Small intestine (tissue), 7 donors: ENCODE measurements at regions not wholly inside any gene's neighbourhood (a gene's known extent, or its start where the extent isn't known, plus 50 kb on each side); places are given as distances from the start of the nearest gene placed in this dataset.

Experiments
- DNase-seq, 2 donors: peaks; one replicate each; pipeline versions ENCODE4 v3.0.0 to v3.0.0-alpha.2; 2013
- FAIRE-seq: peaks from 2 replicates; lab custom pipeline; 2012; peaks lifted over from hg19 to GRCh38; lab: Jason Lieb, UNC
- H3K27ac ChIP-seq, 3 donors: one replicate each; pipeline ENCODE4 v1.5.1; 2013; ENCODE audit warnings: low read length in 2 of 3, mild to moderate bottlenecking in 2 of 3, control low read depth in 1 of 3, inconsistent platforms in 1 of 3, low read depth in 1 of 3, moderate library complexity in 1 of 3
- H3K27me3 ChIP-seq, 3 donors: one replicate each; pipeline ENCODE4 v1.6.1; 2013; ENCODE audit warnings: low read length in 3 of 3, inconsistent platforms in 1 of 3; ENCODE audit not compliant: control insufficient read depth in 3 of 3, insufficient read depth in 3 of 3
- H3K36me3 ChIP-seq, 3 donors: one replicate each; pipeline ENCODE4 v1.6.1; 2013; ENCODE audit warnings: low read length in 3 of 3, inconsistent platforms in 1 of 3, low read depth in 1 of 3, mild to moderate bottlenecking in 1 of 3, moderate library complexity in 1 of 3; ENCODE audit not compliant: control insufficient read depth in 3 of 3, insufficient read depth in 2 of 3
- H3K4me1 ChIP-seq, 3 donors: one replicate each; pipeline ENCODE4 v1.6.1; 2013; ENCODE audit warnings: low read length in 2 of 3, inconsistent platforms in 1 of 3, low read depth in 1 of 3, mild to moderate bottlenecking in 1 of 3, moderate library complexity in 1 of 3; ENCODE audit not compliant: control insufficient read depth in 3 of 3, insufficient read depth in 2 of 3
- H3K4me3 ChIP-seq, 3 donors: one replicate each; pipeline ENCODE4 v1.5.1; 2013; ENCODE audit warnings: low read length in 3 of 3, control low read depth in 1 of 3, inconsistent platforms in 1 of 3, low read depth in 1 of 3, mild to moderate bottlenecking in 1 of 3, moderate library complexity in 1 of 3
- H3K9me3 ChIP-seq, 2 donors: one replicate each; pipeline ENCODE4 v1.6.1; 2013; ENCODE audit warnings: low read depth in 1 of 2, low read length in 1 of 2; ENCODE audit not compliant: control insufficient read depth in 2 of 2, insufficient read depth in 1 of 2
- WGBS, 3 donors: extraction: QIAGEN DNeasy Blood & Tissue Kit; methylation state at CpG; one replicate each; pipeline ENCODE4 v1.1.7; 2013; 5-methylcytosine and 5-hydroxymethylcytosine counted together
- donor health status: healthy with polysubstance abuse.
- donor health status: control.
- donor health status: control.
- donor health status: Bipolar disorder and iron deficiency.
- donor health status: healthy.

- Histone ChIP-seq H3K4me3 (no peak overlapping the region), H3K27me3 (no peaks in the 10 kb centered on the region), H3K9me3 (no peaks in the 10 kb centered on the region), H3K4me1 (no peaks in the 10 kb centered on the region), H3K27ac (no peak overlapping the region), H3K36me3 (no peaks in the 10 kb centered on the region)
- WGBS, 3 donors: 79 to 84% (median 83%) methylated on average over 10 of the region's 10 CpGs
- DNase-seq (no peak), FAIRE-seq (no peak)
Observed at GRCh38 chr5:125160787-125161502, 414.5 kb upstream of the ZNF608 start.

- Histone ChIP-seq H3K4me3 (no peak overlapping the region), H3K4me1 (no peaks in the 10 kb centered on the region), H3K27me3 (no peaks in the 10 kb centered on the region), H3K9me3 (no peaks in the 10 kb centered on the region), H3K36me3 (no peaks in the 10 kb centered on the region), H3K27ac (no peak overlapping the region)
- 88 to 97% (median 95%) methylated on average over 1 of the region's 1 CpG for WGBS, 3 donors
- DNase-seq (no peak), FAIRE-seq (no peak)
Observed at GRCh38 chr5:125162714-125163113, 416.3 kb upstream of the ZNF608 start.

- Histone ChIP-seq H3K4me1 (peaks cover 0 to 5% (median 0%) of the 10 kb centered on the region in 3 donors), H3K27me3 (no peaks in the 10 kb centered on the region), H3K4me3 (no peak overlapping the region), H3K27ac (peak overlapping the region in 1 of 3 donors; percentile 21), H3K9me3 (no peaks in the 10 kb centered on the region), H3K36me3 (no peaks in the 10 kb centered on the region)
- peak; percentile 30 for FAIRE-seq
- WGBS, 3 donors: 16 to 65% (median 40%) methylated on average over 1 of the region's 1 CpG
- DNase-seq: peak; percentile 7 to 66
Observed at GRCh38 chr5:125169396-125169795, 423.0 kb upstream of the ZNF608 start.

GRCh38 chr5:125171641-125172040 is 425.2 kb upstream of the ZNF608 start:
- WGBS, 3 donors: 32 to 83% (median 46%) methylated on average over 1 of the region's 1 CpG

GRCh38 chr5:125175348-125176004 is 429.0 kb upstream of the ZNF608 start:
- Histone ChIP-seq H3K4me1 (peaks cover 0 to 2% (median 0%) of the 10 kb centered on the region in 3 donors), H3K4me3 (no peak overlapping the region), H3K36me3 (no peaks in the 10 kb centered on the region), H3K9me3 (no peaks in the 10 kb centered on the region), H3K27me3 (no peaks in the 10 kb centered on the region), H3K27ac (no peak overlapping the region)
- DNase-seq: no peak
- FAIRE-seq: no peak
- WGBS, 3 donors: 32 to 52% (median 42%) methylated on average over 4 of the region's 4 CpGs

More at GRCh38 chr5:125171641-125172040, 425.2 kb upstream of the ZNF608 start:
- H3K9me3 ChIP-seq: no peaks in the 10 kb centered on the region
- peaks cover 0 to 7% (median 0%) of the 10 kb centered on the region in 3 donors for H3K4me1 ChIP-seq
- FAIRE-seq: no peak
- no peak overlapping the region for H3K27ac ChIP-seq
- DNase-seq: no peak
- no peak overlapping the region for H3K4me3 ChIP-seq
- no peaks in the 10 kb centered on the region for H3K36me3 ChIP-seq
- H3K27me3 ChIP-seq: no peaks in the 10 kb centered on the region

GRCh38 chr5:125176005-125176390 is 429.6 kb upstream of the ZNF608 start:
- H3K4me3 ChIP-seq: no peak overlapping the region
- WGBS, 3 donors: 7 to 60% (median 34%) methylated on average over 2 of the region's 2 CpGs
- H3K36me3 ChIP-seq: no peaks in the 10 kb centered on the region
- peaks cover 0 to 2% (median 0%) of the 10 kb centered on the region in 3 donors for H3K4me1 ChIP-seq
- DNase-seq (peak; percentile 20 to 46), FAIRE-seq (no peak)
- H3K9me3 ChIP-seq: no peaks in the 10 kb centered on the region
- no peaks in the 10 kb centered on the region for H3K27me3 ChIP-seq
- H3K27ac ChIP-seq: no peak overlapping the region

- no peaks in the 10 kb centered on the region for H3K27me3 ChIP-seq
- FAIRE-seq: no peak
- 92 to 96% (median 96%) methylated on average over 4 of the region's 4 CpGs for WGBS, 3 donors
Observed at GRCh38 chr5:125177340-125177739, 430.9 kb upstream of the ZNF608 start.

GRCh38 chr5:125179612-125180011 is 433.2 kb upstream of the ZNF608 start:
- H3K9me3 ChIP-seq: no peaks in the 10 kb centered on the region
- DNase-seq: no peak
- no peak overlapping the region for H3K4me3 ChIP-seq
- H3K36me3 ChIP-seq: no peaks in the 10 kb centered on the region
- no peak overlapping the region for H3K27ac ChIP-seq
- FAIRE-seq: no peak
- H3K4me1 ChIP-seq: peaks cover 0 to 2% (median 0%) of the 10 kb centered on the region in 3 donors
- no peaks in the 10 kb centered on the region for H3K27me3 ChIP-seq

More at GRCh38 chr5:125177340-125177739, 430.9 kb upstream of the ZNF608 start:
- no peak for DNase-seq
- Histone ChIP-seq H3K4me3 (no peak overlapping the region), H3K4me1 (peaks cover 0 to 2% (median 0%) of the 10 kb centered on the region in 3 donors), H3K9me3 (no peaks in the 10 kb centered on the region), H3K27ac (no peak overlapping the region), H3K36me3 (no peaks in the 10 kb centered on the region)
